ENCODE measurements at regions not wholly inside any gene's neighbourhood (a gene's known extent, or its start where the extent isn't known, plus 50 kb on each side); places are given as distances from the start of the nearest gene placed in this dataset.

- TF ChIP-seq KIAA2018 (CRISPR knock-in tag; IDR thresholded peaks at IDR 0.05; ENCODE audit: borderline replicate concordance) (0 out of 2 replicates have a peak, but pooled peaks have one; percentile 45), BCL3 (CRISPR knock-in tag; IDR thresholded peaks at IDR 0.05) (0 out of 2 replicates have a peak, but pooled peaks have one; percentile 3), CREM (IDR thresholded peaks at IDR 0.05) (no peak), CREM (CRISPR knock-in tag; IDR thresholded peaks at IDR 0.05) (0 out of 2 replicates have a peak, but pooled peaks have one; percentile 35), ZHX1 (CRISPR knock-in tag; IDR thresholded peaks at IDR 0.05; ENCODE audit: low read depth) (no peak), IRF9 (CRISPR knock-in tag; IDR thresholded peaks at IDR 0.05; ENCODE audit: borderline replicate concordance) (0 out of 2 replicates have a peak, but pooled peaks have one; percentile 10), SRSF1 (optimal IDR thresholded peaks at IDR 0.05; ENCODE audit: low read depth, low read length) (no peak), SPEN (CRISPR knock-in tag; IDR thresholded peaks at IDR 0.05; ENCODE audit: low read depth) (peak; percentile 31; the same call in 1 of the 2 replicates), PAWR (CRISPR knock-in tag; IDR thresholded peaks at IDR 0.05; ENCODE audit: borderline replicate concordance) (0 out of 2 replicates have a peak, but pooled peaks have one; percentile 40), USF2 (IDR thresholded peaks at IDR 0.05; ENCODE audit: low read depth, low read length) (peak; percentile 72), USF2 (CRISPR knock-in tag; IDR thresholded peaks at IDR 0.05; ENCODE audit: borderline replicate concordance) (peak; percentile 71; the same call in 1 of the 2 replicates)
These were observed 179.2 kb upstream of the EGLN3 start (continued) for GRCh38 chr14:34129927-34130552.

Measured in HepG2 (cell line).